Psoas muscle (tissue), 7 donors: ENCODE measurements at regions not wholly inside any gene's neighbourhood (a gene's known extent, or its start where the extent isn't known, plus 50 kb on each side); places are given as distances from the start of the nearest gene placed in this dataset.

ENCODE experiments used
- ATAC-seq, 4 donors: fragments of 200-7000 bp; cut with Tn5 transposase; one replicate each; pipeline ENCODE4 v1.9.1; 2020; ENCODE audit warnings: moderate library complexity in 3 of 4, mild to moderate bottlenecking in 2 of 4
- DNase-seq, 2 donors: peaks; one replicate each; pipeline ENCODE4 v3.0.0-alpha.2; 2020
- H3K27ac ChIP-seq: fragments of 200-600 bp; one replicate; pipeline ENCODE4 v1.8.0; 2022
- H3K27me3 ChIP-seq, 3 donors: fragments of 200-600 bp in 1 of 3; one replicate each; pipeline versions ENCODE4 v1.6.1 to v1.8.0; 2013 to 2022; ENCODE audit warnings: low read length in 2 of 3, mild to moderate bottlenecking in 2 of 3, moderate library complexity in 1 of 3; ENCODE audit not compliant: insufficient read depth in 3 of 3
- H3K36me3 ChIP-seq, 2 donors: fragments of 200-600 bp in 1 of 2; one replicate each; pipeline versions ENCODE4 v1.6.1 to v1.8.0; 2013 to 2022; ENCODE audit warnings: low read depth in 1 of 2, mild to moderate bottlenecking in 1 of 2, moderate library complexity in 1 of 2; ENCODE audit not compliant: insufficient read depth in 1 of 2
- H3K4me1 ChIP-seq: fragments of 200-600 bp; one replicate; pipeline ENCODE4 v1.8.0; 2022
- H3K4me3 ChIP-seq: fragments of 200-600 bp; one replicate; pipeline ENCODE4 v1.8.0; 2022; ENCODE audit warnings: mild to moderate bottlenecking
- H3K9me3 ChIP-seq: fragments of 200-600 bp; one replicate; pipeline ENCODE4 v1.8.0; 2022
- CTCF ChIP-seq: fragments of 200-600 bp; IDR thresholded peaks from one replicate; pipeline ENCODE4 v1.8.0; 2022; ENCODE audit warnings: antibody characterized with exemption
- WGBS, 3 donors: extraction: QIAGEN DNeasy Blood & Tissue Kit; methylation state at CpG; one replicate each; pipeline versions ENCODE4 v1.1.6 to v1.1.7; 2013; 5-methylcytosine and 5-hydroxymethylcytosine counted together
- intact Hi-C, 2 donors: fragments of 100-400 bp; cut with DNase I; formaldehyde crosslinking; loops; one replicate each; pipeline versions ENCODE4 v1.11.0 to v1.14.2; 2022
- donor health status: healthy with polysubstance abuse.
- donor health status: DM: no; HTN: no; CAD: no; lungs with moderate emphysema.
- donor health status: Bipolar disorder and iron deficiency.
- donor health status: healthy.
- donor health status: DM: yes; HTN: yes; CAD: no.
- donor health status: DM: no; HTN: no; CAD: no.
- donor health status: DM: yes; HTN: yes; CAD: no.

DNA sequence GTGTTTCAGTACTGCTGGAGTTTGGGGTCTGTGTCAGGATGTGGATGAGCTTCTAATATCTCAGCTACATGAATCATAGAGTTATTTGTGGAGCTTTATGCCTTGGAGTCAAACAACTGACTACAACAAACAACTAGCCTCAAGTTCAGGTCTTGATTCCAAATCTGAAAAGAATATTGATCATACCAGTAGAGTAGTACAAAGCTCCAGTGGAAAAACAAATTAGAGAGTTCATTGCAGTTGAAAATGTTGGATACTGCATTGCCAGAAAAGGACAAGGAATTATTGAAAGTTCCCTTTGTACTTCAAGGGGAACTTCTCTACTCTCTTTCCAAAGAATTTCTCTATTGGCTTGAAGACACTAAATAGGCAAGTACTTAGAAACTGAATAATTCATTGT, 117.6 kb upstream of the CTTNBP2 start:
- H3K27me3 ChIP-seq, result no peaks in the 10 kb centered on the region
- ATAC-seq, result no peak
- intact Hi-C loops, result no loop called here
- DNase-seq, result no peak
- H3K4me3 ChIP-seq, result no peak overlapping the region
- no peaks in the 10 kb centered on the region for H3K9me3 ChIP-seq
- no peak overlapping the region for H3K27ac ChIP-seq
- H3K36me3 ChIP-seq, result no peaks in the 10 kb centered on the region
- no peak for TF ChIP-seq CTCF
- no peaks in the 10 kb centered on the region for H3K4me1 ChIP-seq

DNA sequence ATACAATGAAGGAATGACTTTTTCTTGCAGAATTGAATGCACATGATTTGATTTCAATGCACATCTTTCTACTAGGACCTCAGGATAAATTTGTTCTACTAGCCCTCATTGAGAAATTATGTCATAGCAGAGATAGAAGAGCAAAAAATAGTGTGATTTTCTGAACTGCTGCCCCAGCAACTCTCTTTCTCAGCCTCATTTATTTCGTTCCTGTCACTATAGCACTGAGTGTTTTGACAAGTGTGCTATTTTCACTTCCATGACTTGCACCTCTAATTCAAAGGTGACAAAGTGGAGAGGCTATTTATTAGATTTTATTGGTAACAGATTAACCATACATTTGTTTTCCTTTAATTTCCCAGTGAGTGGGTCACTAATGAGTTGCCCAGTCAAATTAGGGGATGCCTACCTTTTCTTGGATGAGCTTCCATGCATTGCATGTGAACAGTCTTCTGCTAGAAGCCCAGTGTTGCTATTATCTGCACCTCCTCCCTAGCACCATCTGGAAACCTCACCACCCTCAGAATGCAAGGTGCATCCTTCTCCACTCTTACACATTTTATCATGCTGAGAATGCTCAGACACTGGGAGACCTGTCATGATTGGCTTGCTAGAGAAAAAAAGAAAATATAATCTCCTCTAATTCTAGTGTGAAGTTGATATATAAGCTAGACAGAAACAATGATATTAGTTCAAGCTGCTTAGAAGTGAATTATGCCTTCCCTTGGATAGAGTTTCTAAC, 119.6 kb upstream of the CTTNBP2 start:
- no peaks in the 10 kb centered on the region for H3K9me3 ChIP-seq
- intact Hi-C loops, result no loop called here
- no peak for ATAC-seq
- H3K4me3 ChIP-seq, result no peak overlapping the region
- H3K4me1 ChIP-seq, result no peaks in the 10 kb centered on the region
- no peak for TF ChIP-seq CTCF
- no peak for DNase-seq
- H3K36me3 ChIP-seq, result no peaks in the 10 kb centered on the region
- H3K27ac ChIP-seq, result no peak overlapping the region
- no peaks in the 10 kb centered on the region for H3K27me3 ChIP-seq
- 76 to 88% (median 81%) methylated on average over 1 of the region's 1 CpG for WGBS, 3 donors

DNA sequence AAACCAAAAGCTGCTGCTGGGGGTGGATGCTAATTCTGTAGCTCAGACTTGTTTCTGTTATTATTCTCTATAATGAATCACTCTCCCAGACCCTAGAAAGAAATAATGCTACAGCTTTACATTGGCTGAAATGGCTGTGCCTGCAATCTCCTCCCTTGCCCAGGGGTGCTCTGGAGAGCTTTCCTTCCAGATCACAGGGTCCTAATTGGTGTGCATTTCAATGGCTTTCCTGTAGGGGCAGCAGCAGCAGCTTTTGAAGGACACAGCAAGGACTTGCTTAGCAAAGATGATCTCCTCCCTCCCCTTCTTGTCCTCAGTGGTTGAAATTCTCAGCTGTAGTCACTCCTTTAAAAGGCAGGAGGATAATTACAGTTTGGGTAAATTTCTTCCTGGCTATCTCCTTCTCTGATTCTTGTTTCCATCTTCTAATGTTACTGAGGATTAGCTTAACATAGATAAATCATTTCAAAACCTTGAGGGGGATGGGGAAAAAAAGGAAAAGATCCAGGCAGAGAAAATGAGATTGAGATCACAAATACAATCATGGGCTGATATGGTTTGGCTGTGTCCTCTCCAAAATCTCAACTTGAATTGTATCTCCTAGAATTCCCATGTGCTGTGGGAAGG, 120.2 kb upstream of the CTTNBP2 start:
- Histone ChIP-seq H3K4me3 (no peak overlapping the region), H3K36me3 (no peaks in the 10 kb centered on the region), H3K9me3 (no peaks in the 10 kb centered on the region), H3K4me1 (no peaks in the 10 kb centered on the region), H3K27me3 (no peaks in the 10 kb centered on the region), H3K27ac (no peak overlapping the region)
- DNase-seq, result no peak
- TF ChIP-seq CTCF, result no peak
- intact Hi-C loops, result no loop called here
- no peak for ATAC-seq

DNA sequence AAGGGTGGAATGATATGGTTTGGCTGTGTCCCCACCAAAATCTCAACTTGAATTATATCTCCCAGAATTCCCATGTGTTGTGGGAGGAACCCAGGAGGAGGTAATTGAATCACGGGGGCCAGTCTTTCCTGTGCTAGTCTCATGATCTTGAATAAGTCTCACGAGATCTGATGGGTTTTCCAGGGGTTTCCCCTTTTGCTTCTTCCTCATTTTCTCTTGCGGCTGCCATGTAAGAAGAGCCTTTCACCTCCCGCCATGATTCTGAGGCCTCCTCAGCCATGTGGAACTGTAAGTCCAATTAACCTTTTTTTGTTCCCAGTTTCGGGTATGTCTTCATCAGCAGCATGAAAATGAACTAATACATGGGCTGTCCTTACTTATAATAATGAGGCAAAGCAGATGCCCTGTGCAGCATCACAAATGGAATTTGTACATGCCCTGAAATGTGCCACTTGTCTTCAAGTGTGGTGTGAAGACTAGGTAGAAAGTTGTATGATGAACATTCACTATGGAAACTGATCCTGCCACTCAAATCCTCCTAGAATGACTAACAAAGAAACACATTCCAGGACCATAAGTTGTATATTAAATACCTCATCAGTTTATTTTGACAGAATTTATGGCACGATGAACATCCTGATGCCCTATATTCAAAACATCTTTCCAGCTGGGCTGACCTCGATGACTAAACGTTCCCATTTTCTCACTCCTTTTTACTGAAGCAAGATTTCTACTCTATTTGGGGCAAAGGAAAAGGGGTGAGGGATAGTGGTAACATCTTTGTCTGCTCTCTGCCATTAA, 122.8 kb upstream of the CTTNBP2 start:
- WGBS, 3 donors, result 80 to 87% (median 82%) methylated on average over 8 of the region's 8 CpGs
- no peak for TF ChIP-seq CTCF
- no peak for DNase-seq
- H3K9me3 ChIP-seq, result no peaks in the 10 kb centered on the region
- H3K27me3 ChIP-seq, result no peaks in the 10 kb centered on the region
- H3K4me1 ChIP-seq, result no peaks in the 10 kb centered on the region
- intact Hi-C loops, result no loop called here
- H3K36me3 ChIP-seq, result no peaks in the 10 kb centered on the region
- no peak for ATAC-seq
- H3K27ac ChIP-seq, result no peak overlapping the region
- H3K4me3 ChIP-seq, result no peak overlapping the region
